HG02970 (cell line): ENCODE measurements at regions not wholly inside any gene's neighbourhood (a gene's known extent, or its start where the extent isn't known, plus 50 kb on each side); places are given as distances from the start of the nearest gene placed in this dataset.

Experiments
- ATAC-seq: cut with Tn5 transposase; IDR thresholded peaks from one replicate; pipeline ENCODE4 v1.9.1; 2021; ENCODE audit warnings: mild to moderate bottlenecking, moderate library complexity, moderate number of reproducible peaks; ENCODE audit not compliant: unreplicated experiment, low FRiP score

DNA sequence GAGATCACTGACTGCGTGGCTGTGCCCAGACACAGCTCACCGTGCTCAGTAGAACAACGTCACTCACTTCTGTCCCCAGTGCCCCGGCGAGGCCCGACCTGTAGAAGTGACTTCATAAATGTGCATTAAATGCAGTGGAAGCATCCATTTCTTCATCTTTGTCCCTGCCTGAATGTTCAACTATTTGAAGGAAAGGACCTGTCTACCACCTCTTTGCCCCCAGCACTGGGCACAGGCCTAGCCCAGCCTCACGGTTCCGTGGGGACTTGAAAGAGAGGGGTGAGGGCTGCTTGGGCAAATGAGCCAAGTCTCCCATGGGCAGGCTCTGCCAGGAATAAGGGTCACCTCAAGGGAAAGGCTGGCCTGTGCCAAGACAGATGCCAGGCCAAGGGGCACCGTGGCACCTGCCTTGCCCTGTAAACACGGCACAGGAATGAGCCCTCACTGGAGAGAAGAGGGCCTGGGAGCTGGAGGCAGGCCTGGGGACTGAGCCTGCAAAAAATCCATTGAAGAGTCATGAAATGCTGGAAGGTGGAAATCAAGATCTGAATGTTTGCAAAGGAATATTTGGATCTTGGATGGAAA lies 845.3 kb downstream of the BRD1 start:
- ATAC-seq = no peak

DNA sequence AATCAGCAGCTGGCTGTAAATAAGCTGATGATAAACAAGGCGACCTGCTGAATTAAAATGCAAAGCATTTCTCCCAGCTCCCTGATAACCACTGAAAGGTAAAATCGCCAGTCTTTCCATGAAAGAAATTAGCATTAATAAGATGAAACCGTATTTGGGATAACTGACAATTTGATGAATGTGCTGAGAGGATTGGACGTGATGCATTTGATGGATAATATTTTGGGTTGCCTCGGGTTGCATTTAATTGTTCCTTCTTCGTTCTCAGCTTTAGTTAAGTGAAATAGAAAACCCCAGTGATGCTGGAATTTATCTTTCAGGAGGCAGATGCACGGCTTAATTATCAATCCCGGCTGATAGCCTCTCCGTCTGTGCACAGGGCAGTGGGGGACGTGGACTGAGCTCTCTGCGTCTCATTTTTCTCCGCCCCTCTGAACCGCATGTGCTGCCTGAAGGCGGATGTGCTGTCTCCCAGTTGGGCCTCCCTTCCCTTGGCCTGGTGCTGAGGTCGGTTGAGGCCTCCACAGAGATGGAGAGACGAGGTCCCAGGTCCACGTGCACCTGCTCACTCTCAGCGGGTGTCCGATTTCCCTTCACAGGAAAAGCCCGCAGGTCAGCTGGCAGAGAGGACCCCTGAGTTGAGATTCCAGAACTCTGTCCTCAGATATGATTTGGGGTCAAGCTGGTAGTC lies 846.2 kb downstream of the BRD1 start:
- no peak for ATAC-seq

DNA sequence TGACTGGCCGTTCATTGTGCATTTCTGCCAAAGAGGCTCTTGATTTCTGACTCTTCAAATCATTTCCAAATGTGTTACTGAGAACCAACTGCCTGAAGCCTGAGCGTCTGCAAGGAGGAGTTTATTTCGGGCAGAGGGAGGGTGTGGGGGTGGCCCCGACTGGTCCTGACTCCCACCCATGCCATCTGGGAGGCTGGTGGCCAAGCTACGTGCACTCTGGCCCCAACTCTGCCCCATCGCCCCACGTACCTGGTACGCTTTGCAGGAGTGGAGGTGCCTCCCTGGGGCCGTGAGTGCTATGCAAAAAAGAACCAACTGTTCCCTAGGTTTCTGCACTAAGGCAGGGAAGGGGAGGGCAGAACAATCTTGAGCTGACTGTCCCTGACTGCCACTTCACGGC lies 846.8 kb downstream of the BRD1 start:
- ATAC-seq = no peak

DNA sequence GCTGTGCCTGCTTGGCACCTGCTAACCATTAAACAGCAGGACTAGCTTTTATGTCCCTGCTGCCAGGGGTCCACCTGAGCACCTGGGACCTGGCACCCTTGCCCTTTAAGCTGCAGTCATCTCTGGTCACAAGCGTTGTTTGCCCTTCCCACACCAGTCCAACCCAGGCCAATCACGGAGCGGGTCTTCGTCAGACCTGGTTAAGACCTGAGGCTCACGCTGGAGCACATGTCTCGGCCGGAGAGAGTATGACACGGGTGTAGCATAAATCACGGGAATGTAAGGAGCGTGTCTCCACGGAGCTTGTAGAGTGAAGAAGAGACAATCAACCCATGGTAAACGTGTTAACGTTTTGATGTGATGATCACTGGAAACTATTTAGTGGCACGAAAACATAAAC lies 847.3 kb downstream of the BRD1 start:
- no peak for ATAC-seq

DNA sequence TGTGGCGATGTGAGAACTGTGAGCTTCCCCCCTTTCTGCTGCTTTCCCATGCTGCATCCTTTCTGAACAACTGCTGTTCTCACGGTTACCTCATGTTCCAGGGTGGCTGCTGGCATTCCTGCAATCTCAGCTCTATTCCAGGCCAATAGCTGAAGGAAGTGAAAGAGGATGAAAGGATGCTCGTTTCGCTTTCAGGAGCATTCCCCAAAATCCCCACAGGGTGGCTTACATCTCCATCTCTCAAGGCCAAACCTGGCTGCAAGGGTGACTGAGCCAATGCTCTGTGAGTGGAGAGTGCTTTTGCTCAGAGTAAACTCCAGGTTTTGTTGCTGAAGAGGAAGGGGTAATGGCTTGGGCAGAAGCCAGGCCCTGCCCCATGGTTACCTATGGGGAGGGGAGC lies 848.2 kb downstream of the BRD1 start:
- ATAC-seq = no peak

DNA sequence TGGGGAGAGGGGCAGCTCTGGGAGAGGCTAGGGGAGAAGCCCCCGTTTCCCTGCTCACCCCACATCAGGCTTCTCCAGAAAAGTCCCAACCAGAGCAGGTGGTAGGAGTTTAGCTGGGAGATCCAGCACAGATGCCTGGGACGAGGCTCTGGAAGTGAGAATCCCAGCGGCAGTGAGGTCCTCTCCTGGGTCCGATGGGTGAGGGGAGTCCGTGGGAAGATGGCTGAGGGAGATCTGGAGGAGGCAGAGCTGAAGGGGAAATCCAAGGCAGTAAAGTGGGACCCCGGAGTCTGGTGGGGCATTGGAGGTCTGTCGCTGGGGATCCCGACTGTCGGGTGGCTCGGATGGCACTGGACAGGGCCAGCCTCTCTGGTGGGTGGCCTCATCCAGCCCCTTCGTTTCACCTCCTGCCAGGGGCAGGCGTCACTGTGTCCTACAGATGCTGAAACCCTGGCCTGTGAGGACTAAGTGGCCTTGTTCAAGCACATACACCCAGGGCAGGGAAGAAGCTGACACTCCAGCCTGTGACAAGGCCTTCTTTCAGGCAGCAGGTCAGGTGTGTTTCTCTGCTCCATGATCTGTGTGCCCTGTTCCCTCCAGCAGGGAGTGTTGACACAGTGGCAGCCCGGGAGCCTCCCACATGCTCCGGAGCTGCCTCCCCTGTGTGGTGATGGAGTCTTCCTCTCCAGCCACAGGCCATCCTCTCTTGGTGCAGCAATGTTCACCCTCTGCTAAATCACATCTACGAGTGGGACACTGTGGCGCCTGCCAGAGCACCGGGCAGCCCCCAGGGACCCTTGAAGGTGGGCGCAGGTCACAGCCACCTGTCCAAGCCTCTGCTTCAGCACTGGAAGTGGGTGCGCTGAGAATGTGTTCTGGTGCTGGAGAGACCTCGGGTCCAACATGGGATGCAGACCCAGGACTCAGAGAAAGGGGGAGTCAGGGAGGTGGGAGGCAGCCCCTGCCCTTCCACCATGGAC lies 850.8 kb downstream of the BRD1 start:
- no peak for ATAC-seq

DNA sequence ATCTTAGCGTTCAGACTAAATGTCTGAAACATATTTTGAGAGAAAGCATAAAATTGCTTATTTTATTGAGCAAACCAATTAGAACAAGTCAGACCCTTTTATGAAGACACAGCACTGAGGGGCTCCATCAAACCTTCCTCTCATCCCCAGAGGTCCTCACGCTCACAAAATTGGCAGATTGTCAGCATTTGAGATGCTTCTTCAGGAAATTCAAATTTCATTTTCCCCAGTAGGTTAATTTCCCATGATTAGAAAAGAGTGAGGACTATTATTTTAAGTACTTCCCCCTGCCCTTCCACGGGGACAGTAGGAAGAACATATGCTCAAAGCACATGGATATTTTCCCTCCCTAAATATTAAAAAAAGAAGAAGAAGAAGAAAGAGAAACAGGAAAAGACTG lies 851.8 kb downstream of the BRD1 start:
- no peak for ATAC-seq

DNA sequence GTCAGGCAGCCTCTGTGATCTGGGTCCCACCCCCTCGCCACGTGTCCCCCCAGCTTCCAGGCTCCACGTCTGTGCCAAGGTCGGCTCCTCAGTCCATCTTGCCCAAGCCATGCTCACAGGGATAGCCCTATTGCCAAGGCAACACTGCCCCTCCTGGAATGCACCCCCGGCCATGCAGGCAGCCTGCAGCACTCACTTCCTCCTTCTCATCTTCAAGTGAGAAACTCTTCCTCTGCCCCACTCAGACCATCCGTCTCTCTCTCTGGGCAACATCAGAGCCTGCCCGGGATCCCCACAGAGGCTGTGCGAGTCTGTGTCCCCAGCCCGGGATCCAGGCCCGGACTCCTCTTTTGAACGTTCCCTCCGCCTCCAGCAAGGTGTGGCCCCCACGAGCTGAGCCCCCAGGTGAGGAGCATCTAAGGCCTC lies 852.3 kb downstream of the BRD1 start:
- ATAC-seq = no peak

DNA sequence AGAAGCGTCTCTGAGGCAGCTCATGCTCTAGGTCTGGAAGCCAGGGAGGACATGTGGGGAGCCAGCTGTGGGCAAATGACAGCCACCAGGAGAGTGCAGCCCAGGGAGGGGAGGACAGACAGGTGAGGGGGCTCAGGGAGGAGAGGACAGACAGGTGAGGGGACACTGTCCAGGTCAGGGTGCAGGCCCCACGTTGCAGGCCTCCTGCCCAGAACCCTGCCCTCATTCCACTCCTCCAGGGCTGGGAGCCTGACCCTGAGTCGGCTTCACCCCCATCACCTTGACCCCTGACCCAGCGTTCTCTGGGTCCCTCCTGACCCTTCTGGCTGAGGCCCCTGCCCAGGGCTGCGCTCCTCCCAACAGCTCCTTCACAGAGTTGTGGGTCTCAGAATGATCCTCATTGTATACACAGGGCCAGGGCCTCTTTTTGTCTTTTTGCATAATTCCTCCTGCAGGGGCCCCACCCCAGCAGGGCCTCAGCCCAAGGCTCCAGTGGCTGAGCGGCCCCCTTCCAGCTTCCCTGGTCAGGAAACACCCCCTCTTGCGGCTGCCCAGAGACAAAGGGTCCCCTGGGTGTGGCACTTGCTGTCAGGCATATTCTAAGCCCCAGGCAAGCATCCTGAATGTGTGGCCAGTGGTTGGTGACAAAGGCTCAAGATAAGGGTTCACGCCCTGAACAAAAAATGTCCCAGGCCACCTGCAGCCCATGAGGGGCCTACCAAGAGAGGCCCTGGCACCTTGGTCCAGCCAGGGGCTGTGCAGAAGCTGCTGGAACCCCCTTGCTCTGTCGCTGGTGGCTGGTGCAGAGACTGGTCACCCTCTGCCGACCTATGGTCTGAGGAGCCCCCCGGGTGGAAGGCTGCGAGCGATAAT lies 853.0 kb downstream of the BRD1 start:
- ATAC-seq = no peak

DNA sequence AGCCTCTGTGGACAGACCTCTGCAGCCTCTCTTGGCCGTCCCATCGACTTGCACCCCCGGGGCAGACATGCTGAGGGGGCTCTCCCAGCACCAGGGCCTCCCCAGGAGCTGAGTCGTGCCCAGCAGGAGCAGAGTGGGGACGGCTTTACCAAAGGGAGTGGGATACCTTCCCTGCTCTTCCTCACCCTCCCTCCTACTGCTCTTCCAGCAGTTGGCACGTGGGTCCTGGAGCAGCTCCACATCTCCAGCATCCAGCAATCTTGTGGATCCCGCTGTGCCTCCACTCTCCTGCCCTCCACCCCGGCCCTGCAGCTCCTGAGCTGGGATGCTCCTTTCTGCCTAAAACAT lies 854.0 kb downstream of the BRD1 start:
- no peak for ATAC-seq

DNA sequence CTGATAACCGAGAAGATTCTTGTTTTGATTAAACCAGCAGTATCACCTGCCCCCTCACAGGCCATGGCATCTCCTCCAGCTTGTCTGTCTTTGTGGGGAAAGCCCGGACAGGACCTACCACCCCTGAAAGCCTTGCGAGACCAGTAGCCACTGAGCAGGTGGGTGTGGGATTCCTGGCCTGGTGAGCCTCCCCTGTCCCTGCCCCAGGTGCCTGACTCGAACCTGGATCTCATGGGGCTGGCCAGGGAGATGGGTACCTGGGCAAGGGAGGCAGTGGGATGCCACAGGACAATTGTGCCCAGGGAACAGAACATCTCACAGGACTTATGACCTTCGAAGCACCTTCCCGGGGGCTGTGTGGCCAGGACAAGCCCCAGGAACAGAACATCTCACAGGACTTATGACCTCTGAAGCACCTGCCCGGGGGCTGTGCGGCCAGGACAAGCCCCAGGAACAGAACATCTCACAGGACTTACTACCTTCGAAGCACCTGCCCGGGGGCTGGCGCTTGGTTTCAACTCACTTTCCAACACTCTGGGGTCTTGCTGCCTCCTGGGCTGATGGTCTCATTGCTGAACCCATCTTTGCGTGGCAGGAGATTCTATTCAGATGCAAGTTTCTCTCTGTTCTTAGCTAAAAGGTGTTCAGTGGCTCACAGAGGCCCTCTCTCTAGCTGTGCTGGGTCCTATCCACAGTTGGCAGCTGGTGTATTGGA lies 854.5 kb downstream of the BRD1 start:
- no peak for ATAC-seq

DNA sequence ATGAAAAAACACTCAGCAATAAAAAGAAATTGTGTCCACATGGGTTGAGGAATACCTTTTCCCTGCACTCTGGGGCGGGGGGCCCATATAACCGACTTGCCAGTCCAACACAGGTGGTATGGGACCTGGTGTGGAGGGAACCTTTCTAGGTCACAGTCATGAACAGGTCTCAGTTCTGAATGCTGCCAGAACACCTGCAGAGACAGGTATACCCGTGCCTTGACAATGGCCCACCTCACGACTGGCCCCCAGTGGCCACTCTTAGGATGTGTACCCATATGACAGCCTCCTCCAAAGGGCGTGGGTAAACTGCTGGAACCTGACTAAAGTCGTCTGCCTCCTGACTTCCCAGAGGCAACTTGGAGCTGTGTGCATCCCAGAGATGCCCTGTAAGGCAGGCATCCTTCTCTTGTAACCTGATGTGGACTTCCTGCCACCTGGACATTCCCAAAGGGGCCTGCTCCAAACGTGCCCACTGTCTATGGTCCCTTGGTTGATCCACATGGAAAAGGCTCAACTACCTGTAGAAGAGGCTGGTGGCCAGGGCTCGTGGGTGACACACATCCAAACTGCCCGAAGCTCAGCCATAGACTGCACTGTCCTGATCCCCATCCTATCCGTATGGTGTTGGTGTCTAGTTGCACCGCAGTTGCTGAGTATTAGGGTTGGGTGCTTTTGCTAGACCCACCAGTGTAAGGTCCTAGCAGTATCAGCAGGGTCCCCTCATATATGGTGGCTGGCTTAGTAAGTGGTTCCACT lies 859.3 kb downstream of the BRD1 start:
- no peak for ATAC-seq

DNA sequence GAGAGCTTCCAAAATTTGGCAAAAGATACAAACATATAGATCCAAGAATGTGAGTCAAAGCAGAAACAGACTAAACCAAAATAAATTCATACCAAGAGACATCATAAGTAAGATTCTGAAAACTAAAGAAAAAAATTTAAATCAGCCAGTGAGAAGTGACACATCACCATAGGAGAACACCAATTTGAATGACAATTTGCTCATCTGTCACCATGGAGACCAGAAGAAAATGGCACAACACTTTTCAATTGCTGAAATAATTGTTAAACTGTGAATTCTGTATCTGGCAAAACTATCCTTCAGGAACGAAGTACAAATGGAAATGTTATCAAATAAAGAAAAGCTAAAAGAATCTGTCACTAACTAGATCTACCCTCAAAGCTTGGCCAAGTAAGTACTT lies 864.3 kb downstream of the BRD1 start:
- no peak for ATAC-seq

DNA sequence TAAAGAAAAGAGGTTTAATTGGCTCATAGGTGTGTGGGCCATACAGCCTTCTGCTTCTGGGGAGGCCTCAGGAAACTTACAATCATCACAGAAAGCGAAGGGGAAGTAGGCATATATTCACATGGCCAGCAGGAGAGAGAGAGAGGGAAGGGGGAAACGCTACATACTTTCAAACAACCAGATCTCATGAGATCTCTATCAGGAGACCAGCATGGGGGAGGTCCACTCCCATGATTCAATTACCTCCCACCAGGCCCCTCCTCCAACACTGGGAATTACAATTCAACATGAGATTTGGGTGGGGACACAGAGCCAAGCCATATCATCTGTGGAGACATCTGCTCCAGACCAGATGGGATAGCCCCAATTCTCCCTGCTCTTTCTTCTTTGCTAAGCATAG lies 866.0 kb downstream of the BRD1 start:
- no peak for ATAC-seq

DNA sequence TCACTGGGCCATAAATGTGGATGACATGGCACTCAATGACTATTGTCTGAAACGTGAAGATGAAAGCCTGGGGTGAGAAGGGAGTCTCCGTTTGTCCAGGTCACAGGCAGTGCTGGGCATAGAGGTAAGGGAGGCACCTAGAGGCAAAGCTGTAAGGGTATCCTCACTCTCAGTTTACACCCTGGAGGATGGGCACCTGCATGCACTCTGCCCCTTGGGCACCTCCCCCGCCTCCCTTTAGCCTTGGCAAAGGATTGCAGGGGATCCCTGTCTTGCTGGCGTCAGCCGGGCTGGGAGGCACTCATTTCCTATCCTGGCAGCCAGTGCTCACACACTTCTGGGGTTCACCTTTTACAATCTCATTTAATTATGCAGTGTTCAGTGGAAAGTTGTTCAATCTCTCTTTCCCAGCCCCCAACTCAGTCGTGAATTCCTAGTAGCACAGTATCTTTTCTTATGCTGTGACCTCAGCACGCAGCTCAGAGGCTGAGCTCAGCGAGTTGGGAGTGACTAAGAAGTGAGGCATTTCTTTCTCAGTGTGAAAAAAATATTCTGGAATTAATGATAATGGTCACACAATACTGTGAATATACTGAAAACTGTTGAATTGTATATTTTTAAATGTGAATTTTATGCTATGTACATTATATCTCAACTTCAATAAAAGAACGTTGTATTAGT lies 866.6 kb downstream of the BRD1 start:
- ATAC-seq = no peak

DNA sequence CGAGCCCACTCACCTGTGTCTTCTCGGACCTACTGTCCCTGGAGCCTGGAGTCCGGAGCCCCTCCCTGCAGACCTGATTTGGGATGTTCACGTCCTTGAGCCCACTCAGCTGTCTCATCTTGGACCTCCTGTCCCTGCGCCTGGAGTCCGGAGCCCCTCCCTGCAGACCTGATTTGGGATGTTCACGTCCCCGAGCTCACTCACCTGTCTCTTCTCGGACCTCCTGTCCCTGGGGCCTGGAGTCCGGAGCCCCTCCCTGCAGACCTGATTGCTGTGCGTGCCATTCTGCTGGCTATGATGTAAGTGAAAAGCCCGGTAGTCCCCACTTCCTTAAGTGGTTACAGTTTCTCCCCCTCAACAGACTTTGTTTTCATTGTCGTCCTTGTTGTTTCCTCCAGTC lies 867.1 kb downstream of the BRD1 start:
- no peak for ATAC-seq

DNA sequence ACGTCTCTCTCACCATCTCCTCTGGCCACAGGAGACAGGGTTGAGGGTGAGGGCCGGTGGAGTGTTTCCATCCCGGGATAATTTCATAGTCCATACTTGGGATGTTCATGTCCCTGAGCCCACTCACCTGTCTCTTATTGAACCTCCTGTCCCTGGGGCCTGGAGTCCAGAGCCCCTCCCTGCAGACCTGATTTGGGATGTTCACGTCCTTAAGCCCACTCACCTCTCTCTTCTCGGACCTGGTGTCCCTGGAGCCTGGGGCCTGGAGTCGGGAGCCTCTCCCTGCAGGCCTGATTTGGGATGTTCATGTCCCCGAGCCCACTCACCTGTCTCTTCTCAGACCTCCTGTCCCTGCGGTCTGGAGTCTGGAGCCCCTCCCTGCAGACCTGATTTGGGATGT lies 868.2 kb downstream of the BRD1 start:
- no peak for ATAC-seq

DNA sequence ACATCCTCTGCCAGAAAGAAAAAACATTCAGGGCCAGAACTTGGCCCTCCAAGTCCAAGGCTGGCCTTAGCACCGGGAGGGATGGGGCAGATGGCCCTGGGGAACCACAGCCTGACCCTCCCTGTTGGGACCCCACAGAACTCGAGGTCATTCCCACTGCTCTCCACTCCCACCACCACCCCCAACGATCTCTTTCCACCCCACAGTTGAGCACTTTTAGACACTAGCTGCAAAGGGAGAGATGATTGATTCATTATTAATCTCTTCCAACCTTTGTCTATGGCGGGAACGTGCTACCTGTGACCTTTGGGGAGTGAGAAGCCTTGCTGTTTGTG lies 869.7 kb downstream of the BRD1 start:
- ATAC-seq = no peak
